ENCODE measurements at regions not wholly inside any gene's neighbourhood (a gene's known extent, or its start where the extent isn't known, plus 50 kb on each side); places are given as distances from the start of the nearest gene placed in this dataset.
"Not testable (repeated sequence)": the region's sequence is repeated elsewhere in the genome, so short reads cannot be mapped to it uniquely, and the experiment has no call there.

- no peak for ATAC-seq
Measured at GRCh38 chr18:56487801-56488200, 150.6 kb downstream of the TXNL1 start.

DNA sequence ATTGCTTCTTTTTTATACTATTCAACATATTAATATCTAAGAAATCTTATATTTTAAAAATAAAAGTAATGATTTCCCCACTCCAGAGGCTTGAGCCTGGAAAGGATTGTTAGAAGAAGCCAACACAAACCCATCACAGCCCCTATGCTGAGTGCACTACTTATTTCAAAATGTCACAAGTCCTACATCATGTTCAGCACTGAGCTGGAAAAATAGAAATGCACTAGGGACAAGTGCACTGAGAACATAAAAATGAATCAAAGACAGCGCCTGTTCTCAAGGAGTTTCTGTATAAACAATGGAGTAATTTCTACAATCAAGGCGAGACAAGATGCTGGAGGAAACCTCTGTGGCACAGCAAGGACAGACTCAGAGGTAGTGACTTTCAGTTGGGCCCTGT, 155.0 kb downstream of the TXNL1 start:
- ATAC-seq, result no peak

DNA sequence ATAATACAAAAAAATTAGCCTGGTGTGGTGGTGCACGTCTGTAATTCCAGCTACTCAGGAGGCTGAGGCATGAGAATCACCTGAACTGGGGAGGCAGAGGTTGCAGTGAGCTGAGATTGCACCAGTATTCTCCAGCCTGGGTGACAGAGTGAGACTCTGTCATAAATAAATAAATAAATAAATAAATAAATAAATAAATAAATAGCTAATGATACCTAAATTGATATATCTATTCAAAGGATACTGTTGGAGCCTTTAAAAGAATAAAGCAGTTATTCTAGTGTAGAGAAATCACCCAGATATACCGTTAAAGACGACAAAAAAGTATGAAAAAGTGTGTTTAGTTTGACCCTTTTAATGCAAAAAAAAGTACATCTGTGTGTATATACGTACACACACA, 155.6 kb downstream of the TXNL1 start:
- not testable (repeated sequence) for ATAC-seq

DNA sequence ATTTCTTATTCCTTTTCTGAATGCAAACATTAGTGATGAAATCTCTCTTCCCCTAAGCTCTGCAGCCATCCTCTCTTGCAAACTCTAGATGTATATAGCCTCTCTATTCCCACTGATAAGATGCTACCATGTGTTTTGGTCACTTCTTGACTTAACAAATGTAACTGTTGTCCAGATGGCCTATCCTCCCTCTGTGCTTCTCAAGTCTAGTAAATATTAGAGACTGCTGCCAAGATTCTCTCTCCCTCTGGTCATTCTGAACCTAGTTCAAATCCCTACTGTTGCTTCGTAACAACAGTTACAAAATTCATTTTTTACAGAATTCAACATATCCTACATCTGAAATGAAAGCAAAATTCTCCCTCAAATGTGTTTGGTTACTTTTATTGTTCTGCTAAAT, 156.6 kb downstream of the TXNL1 start:
- ATAC-seq, result no peak

DNA sequence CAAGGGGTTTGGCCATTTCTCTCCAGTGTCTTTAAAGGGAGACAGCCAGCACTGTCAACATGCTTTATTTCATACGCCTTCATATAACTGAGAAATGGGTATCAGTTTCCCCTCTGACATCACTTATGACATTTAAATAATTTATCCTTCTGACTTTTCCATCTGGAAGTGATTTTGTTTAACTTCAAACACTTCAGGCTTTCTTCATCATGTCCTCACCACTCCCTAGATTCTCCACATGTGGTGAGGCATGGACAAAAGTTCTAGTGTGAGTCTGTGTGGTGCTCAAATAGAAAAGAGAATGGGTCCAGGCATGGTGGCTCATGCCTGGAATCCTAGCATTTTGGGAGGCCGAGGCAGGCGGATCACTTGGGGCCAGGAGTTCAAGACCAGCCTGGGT, 158.6 kb downstream of the TXNL1 start:
- ATAC-seq, result no peak

DNA sequence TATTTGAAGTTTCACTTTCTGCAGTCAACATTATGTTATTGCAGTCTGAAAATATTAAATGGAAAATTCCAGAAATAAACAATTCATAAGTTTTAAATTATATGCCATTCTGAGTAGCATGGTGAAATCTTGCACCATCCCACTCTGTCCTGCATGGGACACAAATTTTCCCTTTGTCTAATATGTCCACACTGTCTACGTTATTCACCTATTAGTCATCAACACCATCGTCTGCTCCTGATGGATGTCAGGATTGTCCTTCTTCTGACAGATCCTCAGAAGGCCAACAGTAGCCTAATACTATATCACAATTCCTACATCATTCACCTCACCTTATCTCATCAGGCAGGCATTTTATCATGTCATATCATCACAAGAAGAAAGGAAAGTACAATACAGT, 163.1 kb downstream of the TXNL1 start:
- no peak for ATAC-seq

GRCh38 chr18:56473400-56474024, 164.9 kb downstream of the TXNL1 start:
- ATAC-seq, result no peak

DNA sequence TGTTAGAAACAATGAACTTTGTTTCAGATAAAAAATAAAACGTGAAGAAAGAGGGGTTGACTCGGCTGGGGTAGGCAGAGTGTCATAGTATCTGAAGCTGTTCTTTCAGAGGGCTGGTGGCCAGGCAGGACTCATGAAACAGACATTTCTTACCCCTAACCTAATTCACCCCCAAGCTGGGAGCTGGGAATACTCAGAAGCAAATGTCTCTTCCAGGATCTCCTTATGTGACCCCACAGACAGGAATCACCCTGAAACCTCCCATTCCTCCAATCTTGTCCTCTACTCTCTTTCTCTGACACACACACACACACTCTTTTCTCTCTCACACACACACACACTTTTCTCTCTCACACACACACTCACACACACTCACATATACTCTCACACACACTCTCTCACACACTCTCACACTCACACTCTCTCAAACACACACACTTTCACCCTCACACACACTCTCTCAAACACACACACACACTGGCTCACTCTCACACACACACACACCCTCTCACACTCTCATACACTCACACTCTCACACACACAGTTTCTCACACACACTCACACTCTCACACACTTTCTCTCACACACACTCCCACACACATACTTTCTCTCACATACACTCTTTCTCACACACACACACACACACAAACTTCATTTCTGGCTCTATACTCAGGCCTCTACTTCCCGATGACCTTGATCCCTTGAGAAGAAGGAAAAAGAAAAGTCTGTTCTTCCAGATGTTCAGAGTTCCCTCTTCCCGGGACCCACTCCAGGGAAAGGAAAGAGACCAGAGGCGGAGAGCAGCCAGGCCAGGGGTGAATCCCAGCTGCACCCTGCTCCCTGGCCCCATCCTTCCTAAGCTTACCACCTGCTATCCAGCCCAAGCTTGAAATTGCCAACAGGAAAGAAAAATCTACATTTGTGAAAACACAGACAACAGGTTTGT, 167.7 kb downstream of the TXNL1 start:
- ATAC-seq, result no peak

- no peak for ATAC-seq
Measured at GRCh38 chr18:56469582-56469981, 168.8 kb downstream of the TXNL1 start.

GRCh38 chr18:56468396-56468795, 170.0 kb downstream of the TXNL1 start:
- ATAC-seq, result no peak

DNA sequence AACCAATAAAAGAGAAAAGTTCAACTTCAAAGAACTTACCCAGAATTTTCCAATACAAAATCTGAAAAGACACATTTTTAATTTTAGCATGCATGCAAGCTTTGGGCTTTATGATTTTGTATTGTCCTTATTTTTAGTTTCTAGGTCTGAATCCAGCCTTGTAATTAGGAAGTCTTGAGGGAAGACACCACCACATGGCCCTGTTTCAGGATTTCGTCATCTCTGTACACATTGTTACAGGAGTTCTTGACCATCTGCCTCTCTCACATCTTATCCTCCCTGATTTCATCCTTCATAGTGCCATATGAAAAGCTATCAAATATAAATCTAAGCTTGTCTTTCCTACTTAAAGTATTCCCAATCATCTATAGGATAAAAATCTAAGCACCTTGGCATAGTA, 176.1 kb downstream of the TXNL1 start:
- ATAC-seq, result no peak

- no peak for ATAC-seq
Measured at GRCh38 chr18:56461151-56461550, 177.2 kb downstream of the TXNL1 start.

DNA sequence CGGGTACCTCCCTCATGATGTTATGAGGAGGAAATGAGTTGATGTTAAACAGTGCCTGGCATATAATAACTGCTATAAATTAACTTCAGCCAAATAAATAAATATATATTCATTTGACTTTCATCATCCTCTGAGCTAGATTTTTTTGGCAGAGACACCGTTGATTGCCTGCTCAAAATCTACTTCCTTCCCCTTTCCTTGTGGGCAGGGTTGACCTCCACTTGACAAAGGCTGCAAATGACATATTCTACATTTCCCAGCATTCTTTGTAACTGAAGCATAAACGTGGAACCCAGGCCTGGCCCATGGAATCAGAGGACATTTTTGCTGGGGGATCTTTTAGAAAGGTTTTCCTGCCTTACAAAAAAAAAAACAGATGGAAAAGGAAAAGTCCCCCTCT, 177.8 kb downstream of the TXNL1 start:
- ATAC-seq, result no peak

- ATAC-seq, result no peak
Measured at GRCh38 chr18:56458770-56459712, 179.4 kb downstream of the TXNL1 start.

DNA sequence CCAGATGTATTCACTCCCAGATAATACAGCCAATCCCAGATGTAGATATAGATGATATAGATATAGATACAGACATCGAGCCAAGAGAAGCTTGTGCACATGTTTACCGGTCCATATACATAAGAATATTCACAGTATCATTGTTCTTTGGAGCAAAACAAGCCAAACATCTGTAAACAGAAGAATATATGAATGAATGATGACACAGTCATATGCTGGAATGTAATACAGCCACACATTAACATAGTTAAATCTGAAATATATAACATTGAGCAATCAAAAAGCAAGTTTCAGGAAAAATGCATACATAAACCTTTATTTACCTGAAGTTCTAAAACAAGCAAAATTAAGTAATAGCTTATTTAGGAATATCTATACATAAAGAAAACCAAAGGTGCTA, 182.5 kb downstream of the TXNL1 start:
- ATAC-seq, result no peak

DNA sequence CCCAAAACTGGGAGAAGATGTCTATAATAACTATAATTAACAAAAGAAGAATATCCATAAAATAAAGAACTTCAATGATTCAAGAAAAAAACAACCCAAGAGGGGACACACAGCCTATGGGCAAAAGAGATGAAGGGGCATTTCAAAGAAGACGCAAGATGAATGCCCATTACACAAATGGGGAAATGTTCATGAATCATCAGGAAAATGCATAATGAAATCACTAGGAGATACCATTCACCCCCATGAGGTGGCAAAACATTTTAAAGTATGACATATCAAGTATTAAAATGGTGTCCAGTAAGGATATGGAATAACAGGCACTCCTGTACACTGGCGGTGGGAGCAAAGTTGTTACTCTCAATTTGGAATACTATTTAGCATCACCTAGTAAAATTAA, 183.3 kb downstream of the TXNL1 start:
- no peak for ATAC-seq

DNA sequence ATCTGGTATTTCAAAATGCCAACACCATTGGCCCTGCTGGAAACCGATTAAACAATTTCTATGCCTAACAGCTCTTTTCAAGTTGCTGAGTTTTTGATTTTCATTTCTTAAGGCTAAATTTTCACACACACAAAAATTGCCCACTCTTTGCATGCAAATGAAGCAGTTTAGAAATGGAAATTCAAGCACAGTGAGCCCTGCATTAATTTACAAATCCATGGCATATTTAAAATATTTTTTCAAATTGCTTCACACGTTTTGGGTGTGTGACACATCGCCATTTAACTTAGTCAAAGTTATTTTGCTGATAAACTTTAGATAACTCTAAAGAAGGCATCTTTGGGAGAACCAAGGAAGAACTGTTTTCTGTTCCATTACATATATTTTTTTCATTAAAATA, 184.8 kb downstream of the TXNL1 start:
- no peak for ATAC-seq

DNA sequence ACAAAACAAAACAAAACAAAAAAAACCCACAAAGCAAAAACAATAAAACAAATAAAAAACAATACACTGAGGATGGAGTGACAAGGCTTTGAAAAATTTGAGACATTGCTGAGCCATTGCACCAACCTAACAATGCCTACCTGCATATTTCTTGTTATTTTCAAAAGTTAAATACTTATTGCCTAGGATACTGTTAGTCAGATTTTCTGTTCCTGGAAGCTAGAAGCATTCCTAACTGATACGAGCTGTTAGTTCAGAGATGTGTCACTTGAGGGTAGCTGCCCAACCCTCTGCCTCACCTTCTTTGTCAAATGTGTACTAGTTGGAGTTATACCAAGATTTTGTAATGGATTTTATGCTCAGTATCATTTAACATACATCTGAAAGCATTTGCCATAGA, 187.2 kb downstream of the TXNL1 start:
- no peak for ATAC-seq

DNA sequence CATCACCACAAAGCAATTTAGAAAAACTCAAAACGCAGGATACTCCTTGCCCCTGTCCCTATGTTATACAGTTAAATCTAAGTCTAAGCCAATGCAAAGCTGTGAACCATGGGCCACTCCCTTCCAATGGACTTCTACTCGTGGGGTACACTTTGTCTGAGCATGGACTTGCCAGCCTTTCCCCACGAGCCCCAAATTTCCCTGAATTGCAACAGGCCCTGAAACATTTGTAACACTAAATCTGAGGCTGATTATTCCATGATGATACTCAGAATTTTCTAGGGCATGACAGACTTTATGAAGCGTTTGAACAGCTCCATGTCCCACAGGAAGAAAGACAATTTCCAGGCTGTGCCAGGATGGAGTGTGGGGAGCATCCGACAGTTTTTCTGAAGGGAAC, 189.6 kb downstream of the TXNL1 start:
- no peak for ATAC-seq

GRCh38 chr18:56445422-56445821, 193.0 kb downstream of the TXNL1 start:
- no peak for ATAC-seq

GRCh38 chr18:56444201-56444600, 194.2 kb downstream of the TXNL1 start:
- ATAC-seq, result no peak

DNA sequence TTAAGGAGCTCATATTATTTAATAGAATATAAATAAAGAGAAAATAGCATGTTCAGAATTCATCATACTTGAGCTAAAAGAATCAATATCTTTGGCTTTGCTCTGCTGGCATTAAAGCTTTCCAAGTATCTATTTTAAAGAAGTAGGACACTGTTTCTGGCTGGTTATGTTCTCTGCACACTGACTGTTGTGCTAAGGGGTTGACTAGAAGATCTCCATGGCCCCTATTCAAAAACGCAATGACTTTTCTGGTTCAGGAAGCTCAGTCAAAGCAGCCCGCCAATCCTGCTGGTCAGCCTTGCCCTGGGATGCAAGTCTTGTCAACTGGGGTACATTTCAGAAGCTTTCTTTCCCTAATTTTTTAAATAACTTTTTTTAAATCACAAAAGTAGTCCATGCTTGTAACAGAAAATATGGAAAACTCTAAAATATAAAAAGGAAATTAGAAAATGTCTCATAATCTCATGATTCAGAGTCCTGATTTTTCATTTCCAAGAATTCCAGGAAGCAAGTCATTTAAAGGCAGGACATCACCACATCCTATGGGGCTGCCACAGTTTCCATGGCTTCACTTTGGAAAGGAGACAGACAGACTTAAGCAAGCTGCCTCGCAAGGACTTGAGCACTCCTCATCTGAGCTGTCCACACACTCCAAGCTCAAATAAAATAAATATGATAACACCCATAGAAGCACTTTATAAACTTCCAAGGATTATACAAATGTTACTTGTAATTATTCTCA, 195.1 kb downstream of the TXNL1 start:
- ATAC-seq, result no peak
